ENCODE measurements at regions not wholly inside any gene's neighbourhood (a gene's known extent, or its start where the extent isn't known, plus 50 kb on each side); places are given as distances from the start of the nearest gene placed in this dataset.

GRCh38 chr6:133754298-133754697 is 134.6 kb upstream of the TCF21 start:
- ChIA-PET POLR2A (no interaction called here), CTCF (no interaction called here)
- ATAC-seq (no peak), DNase-seq (ENCODE audit: low spot score) (no peak)
- H3K27ac Mint-ChIP-seq, result no peak overlapping the region
- H3K4me3 Mint-ChIP-seq, result no peak overlapping the region
- H3K9me3 Mint-ChIP-seq, result no peaks in the 10 kb centered on the region
- H3K36me3 Mint-ChIP-seq, result no peaks in the 10 kb centered on the region
- TF ChIP-seq CBFB (CRISPR knock-in tag; IDR thresholded peaks at IDR 0.05; ENCODE audit: low read depth) (no peak), NFE2L1 (CRISPR knock-in tag; IDR thresholded peaks at IDR 0.05) (no peak), SMAD3 (CRISPR knock-in tag; IDR thresholded peaks at IDR 0.05; ENCODE audit: borderline replicate concordance) (no peak)
- H3K27me3 Mint-ChIP-seq (ENCODE audit: low read depth), result no peaks in the 10 kb centered on the region
- H3K4me1 Mint-ChIP-seq, result no peaks in the 10 kb centered on the region

DNA sequence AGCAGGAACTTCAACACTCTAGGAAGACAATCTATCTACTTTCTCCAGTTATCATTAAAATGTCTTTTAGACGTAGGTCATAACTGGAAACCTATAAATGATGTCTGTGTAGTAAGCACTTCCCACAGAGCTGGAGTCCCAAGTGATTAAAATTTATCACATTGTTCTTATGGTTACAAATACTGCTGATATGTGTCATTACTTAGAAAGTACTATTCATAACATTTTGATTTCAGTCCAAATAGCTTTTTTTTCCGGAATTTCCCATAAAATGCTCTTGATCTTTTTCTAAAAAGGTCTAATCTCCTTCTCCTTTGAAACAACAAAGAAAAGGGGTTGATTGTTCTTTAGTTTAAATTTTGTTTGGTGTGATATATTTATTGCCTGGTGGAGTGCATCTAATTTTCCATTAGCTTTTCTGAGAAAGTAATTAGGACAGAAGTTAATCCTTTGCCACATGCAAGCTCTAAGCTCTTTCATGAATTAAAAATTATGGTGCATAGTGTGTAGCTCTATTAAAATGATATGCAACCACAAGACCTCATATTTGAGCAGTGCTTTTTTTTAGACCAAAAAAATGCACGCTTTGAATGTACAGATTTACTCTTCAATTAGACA is 132.7 kb upstream of the TCF21 start:
- H3K27me3 Mint-ChIP-seq (ENCODE audit: low read depth), result no peaks in the 10 kb centered on the region
- ChIA-PET CTCF (no interaction called here), POLR2A (interaction anchor here (0.6 to 1.0 kb wide), 2 partner anchors 85 to 112 kb away, joined by 3 to 4 read pairs; no protein-coding TSS in a partner anchor)
- no peaks in the 10 kb centered on the region for H3K4me1 Mint-ChIP-seq
- DNase-seq (ENCODE audit: low spot score) (no peak), ATAC-seq (no peak)
- TF ChIP-seq ZNF416 (CRISPR knock-in tag; IDR thresholded peaks at IDR 0.05) (no peak), JUN (CRISPR knock-in tag; IDR thresholded peaks at IDR 0.05) (no peak), PRDM15 (CRISPR knock-in tag; IDR thresholded peaks at IDR 0.05) (no peak), ZNF396 (CRISPR knock-in tag; IDR thresholded peaks at IDR 0.05; ENCODE audit: borderline replicate concordance) (no peak), TEAD4 (CRISPR knock-in tag; IDR thresholded peaks at IDR 0.05) (no peak)
- TF ChIP-seq, protein P1, sequence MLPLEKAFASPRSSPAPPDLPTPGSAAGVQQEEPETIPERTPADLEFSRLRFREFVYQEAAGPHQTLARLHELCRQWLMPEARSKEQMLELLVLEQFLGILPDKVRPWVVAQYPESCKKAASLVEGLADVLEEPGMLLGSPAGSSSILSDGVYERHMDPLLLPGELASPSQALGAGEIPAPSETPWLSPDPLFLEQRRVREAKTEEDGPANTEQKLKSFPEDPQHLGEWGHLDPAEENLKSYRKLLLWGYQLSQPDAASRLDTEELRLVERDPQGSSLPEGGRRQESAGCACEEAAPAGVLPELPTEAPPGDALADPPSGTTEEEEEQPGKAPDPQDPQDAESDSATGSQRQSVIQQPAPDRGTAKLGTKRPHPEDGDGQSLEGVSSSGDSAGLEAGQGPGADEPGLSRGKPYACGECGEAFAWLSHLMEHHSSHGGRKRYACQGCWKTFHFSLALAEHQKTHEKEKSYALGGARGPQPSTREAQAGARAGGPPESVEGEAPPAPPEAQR (CRISPR knock-in tag; IDR thresholded peaks at IDR 0.05), result no peak
- H3K9me3 Mint-ChIP-seq, result no peaks in the 10 kb centered on the region
- H3K36me3 Mint-ChIP-seq, result no peaks in the 10 kb centered on the region
- no peak overlapping the region for H3K27ac Mint-ChIP-seq
- H3K4me3 Mint-ChIP-seq, result no peak overlapping the region

DNA sequence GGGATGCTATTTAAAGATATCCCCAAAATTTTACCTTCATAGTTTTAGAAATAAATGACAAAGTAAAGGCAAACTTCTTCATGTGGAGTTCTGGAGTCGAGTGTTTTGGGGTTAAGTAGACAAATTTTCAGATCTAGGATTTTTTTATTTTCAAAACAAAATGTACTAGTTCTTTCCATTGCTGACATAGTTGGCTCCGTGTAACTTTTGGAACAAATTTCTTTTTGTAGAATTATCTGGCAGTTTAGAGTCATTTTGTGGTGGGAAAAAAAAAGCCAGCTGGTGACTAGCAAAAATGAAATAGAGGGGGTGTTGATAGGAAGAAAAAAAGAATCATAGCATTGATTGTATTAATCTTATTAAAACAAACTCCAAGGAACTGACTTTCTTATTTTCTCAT is 131.6 kb upstream of the TCF21 start:
- ChIA-PET CTCF (no interaction called here), POLR2A (no interaction called here)
- H3K9me3 Mint-ChIP-seq, result no peaks in the 10 kb centered on the region
- no peaks in the 10 kb centered on the region for H3K36me3 Mint-ChIP-seq
- no peaks in the 10 kb centered on the region for H3K4me1 Mint-ChIP-seq
- no peak overlapping the region for H3K4me3 Mint-ChIP-seq
- no peak overlapping the region for H3K27ac Mint-ChIP-seq
- DNase-seq (ENCODE audit: low spot score), result no peak
- no peak for TF ChIP-seq SP1 (CRISPR knock-in tag; conservative IDR thresholded peaks at IDR 0.05)
- TF ChIP-seq ATF1 (CRISPR knock-in tag; IDR thresholded peaks at IDR 0.05), result no peak
- TF ChIP-seq MYBL2 (CRISPR knock-in tag; IDR thresholded peaks at IDR 0.05), result no peak
- TF ChIP-seq, protein P2, sequence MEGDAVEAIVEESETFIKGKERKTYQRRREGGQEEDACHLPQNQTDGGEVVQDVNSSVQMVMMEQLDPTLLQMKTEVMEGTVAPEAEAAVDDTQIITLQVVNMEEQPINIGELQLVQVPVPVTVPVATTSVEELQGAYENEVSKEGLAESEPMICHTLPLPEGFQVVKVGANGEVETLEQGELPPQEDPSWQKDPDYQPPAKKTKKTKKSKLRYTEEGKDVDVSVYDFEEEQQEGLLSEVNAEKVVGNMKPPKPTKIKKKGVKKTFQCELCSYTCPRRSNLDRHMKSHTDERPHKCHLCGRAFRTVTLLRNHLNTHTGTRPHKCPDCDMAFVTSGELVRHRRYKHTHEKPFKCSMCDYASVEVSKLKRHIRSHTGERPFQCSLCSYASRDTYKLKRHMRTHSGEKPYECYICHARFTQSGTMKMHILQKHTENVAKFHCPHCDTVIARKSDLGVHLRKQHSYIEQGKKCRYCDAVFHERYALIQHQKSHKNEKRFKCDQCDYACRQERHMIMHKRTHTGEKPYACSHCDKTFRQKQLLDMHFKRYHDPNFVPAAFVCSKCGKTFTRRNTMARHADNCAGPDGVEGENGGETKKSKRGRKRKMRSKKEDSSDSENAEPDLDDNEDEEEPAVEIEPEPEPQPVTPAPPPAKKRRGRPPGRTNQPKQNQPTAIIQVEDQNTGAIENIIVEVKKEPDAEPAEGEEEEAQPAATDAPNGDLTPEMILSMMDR (IDR thresholded peaks at IDR 0.05), result no peak
- TF ChIP-seq PRDM15 (CRISPR knock-in tag; IDR thresholded peaks at IDR 0.05), result no peak
- H3K27me3 Mint-ChIP-seq (ENCODE audit: low read depth), result no peaks in the 10 kb centered on the region
- ATAC-seq, result no peak
